Right atrium auricular region (tissue), 2 donors: ENCODE measurements at regions not wholly inside any gene's neighbourhood (a gene's known extent, or its start where the extent isn't known, plus 50 kb on each side); places are given as distances from the start of the nearest gene placed in this dataset.
A peak's percentile ranks its signal among the peaks of the same experiment; 100 is the strongest.

Experiments
- DNase-seq: peaks from one replicate; pipeline ENCODE4 v3.0.0-alpha.2; 2019; ENCODE audit warnings: low spot score
- H3K27ac ChIP-seq, 2 donors: fragments of 200-600 bp; sonication (generic); 1 replicate in 1 of 2; 2 replicates in 1 of 2; pipeline ENCODE4 v1.5.1; 2016 to 2019
- H3K27me3 ChIP-seq, 2 donors: fragments of 200-600 bp; sonication (generic); one replicate each; pipeline versions ENCODE4 v1.5.1 to v1.6.0; 2017 to 2019
- H3K36me3 ChIP-seq: fragments of 200-600 bp; sonication (generic); one replicate; pipeline ENCODE4 v1.5.1; 2016
- H3K4me1 ChIP-seq, 2 donors: fragments of 200-600 bp; sonication (generic); one replicate each; pipeline versions ENCODE4 v1.5.1 to v1.6.0; 2017 to 2019
- H3K4me3 ChIP-seq, 2 donors: fragments of 200-600 bp; sonication (generic); 1 replicate in 1 of 2; 2 replicates in 1 of 2; pipeline ENCODE4 v1.5.1; 2017 to 2019; ENCODE audit warnings: mild to moderate bottlenecking in 1 of 2, moderate library complexity in 1 of 2
- H3K9me3 ChIP-seq, 2 donors: fragments of 200-600 bp; sonication (generic); one replicate each; pipeline ENCODE4 v1.5.1; 2019
- CTCF ChIP-seq, 2 donors: fragments of 200-600 bp; sonication (generic); IDR thresholded peaks; one replicate each; pipeline ENCODE4 v1.5.1; 2019; ENCODE audit warnings: antibody characterized with exemption in 2 of 2

GRCh38 chr3:5725801-5726200 is 538.3 kb downstream of the EDEM1 start:
- H3K4me1 ChIP-seq: no peaks in the 10 kb centered on the region
- no peak for DNase-seq
- H3K27me3 ChIP-seq: no peaks in the 10 kb centered on the region
- H3K9me3 ChIP-seq: no peaks in the 10 kb centered on the region
- H3K27ac ChIP-seq: no peak overlapping the region
- no peaks in the 10 kb centered on the region for H3K36me3 ChIP-seq
- no peak for TF ChIP-seq CTCF (IDR thresholded peaks at IDR 0.05)
- no peak overlapping the region for H3K4me3 ChIP-seq

GRCh38 chr3:5726621-5727020 is 539.1 kb downstream of the EDEM1 start:
- H3K27me3 ChIP-seq: no peaks in the 10 kb centered on the region
- no peak for TF ChIP-seq CTCF (IDR thresholded peaks at IDR 0.05)
- no peak for DNase-seq
- H3K4me3 ChIP-seq: no peak overlapping the region
- H3K36me3 ChIP-seq: no peaks in the 10 kb centered on the region
- no peak overlapping the region for H3K27ac ChIP-seq
- no peaks in the 10 kb centered on the region for H3K9me3 ChIP-seq
- H3K4me1 ChIP-seq: no peaks in the 10 kb centered on the region

- Histone ChIP-seq H3K9me3 (no peaks in the 10 kb centered on the region), H3K4me3 (no peak overlapping the region), H3K27ac (no peak overlapping the region), H3K4me1 (no peaks in the 10 kb centered on the region), H3K27me3 (no peaks in the 10 kb centered on the region), H3K36me3 (no peaks in the 10 kb centered on the region)
- no peak for TF ChIP-seq CTCF (IDR thresholded peaks at IDR 0.05)
- DNase-seq: no peak
Measured at GRCh38 chr3:5727743-5728484, 540.4 kb downstream of the EDEM1 start.

GRCh38 chr3:5729852-5730251 is 542.3 kb downstream of the EDEM1 start:
- DNase-seq: no peak
- Histone ChIP-seq H3K27ac (no peak overlapping the region), H3K4me1 (no peaks in the 10 kb centered on the region), H3K27me3 (no peaks in the 10 kb centered on the region), H3K36me3 (no peaks in the 10 kb centered on the region), H3K4me3 (no peak overlapping the region), H3K9me3 (no peaks in the 10 kb centered on the region)
- no peak for TF ChIP-seq CTCF (IDR thresholded peaks at IDR 0.05)

GRCh38 chr3:5731100-5731499 is 543.6 kb downstream of the EDEM1 start:
- no peaks in the 10 kb centered on the region for H3K36me3 ChIP-seq

More at GRCh38 chr3:5731100-5731499, 543.6 kb downstream of the EDEM1 start:
- H3K9me3 ChIP-seq: no peaks in the 10 kb centered on the region
- no peak overlapping the region for H3K4me3 ChIP-seq
- no peaks in the 10 kb centered on the region for H3K4me1 ChIP-seq
- no peaks in the 10 kb centered on the region for H3K27me3 ChIP-seq
- no peak for DNase-seq
- H3K27ac ChIP-seq: no peak overlapping the region
- peak in 1 of 2 donors; percentile 27 for TF ChIP-seq CTCF (IDR thresholded peaks at IDR 0.05)
